NCI-H1105 (cell line): ENCODE measurements at regions not wholly inside any gene's neighbourhood (a gene's known extent, or its start where the extent isn't known, plus 50 kb on each side); places are given as distances from the start of the nearest gene placed in this dataset.

Source experiments
- DNase-seq: peaks from one replicate; lab custom pipeline; 2025; lab: John Stamatoyannopoulos, UW

GRCh38 chr4:74615411-74615810 is 170.5 kb downstream of the AREG start:
- DNase-seq = no peak

- no peak for DNase-seq
Observed at GRCh38 chr4:74618166-74618565, 173.2 kb downstream of the AREG start.

- DNase-seq = no peak
Observed at GRCh38 chr4:74618659-74619058, 173.7 kb downstream of the AREG start.

- no peak for DNase-seq
Observed at GRCh38 chr4:74619931-74620702, 174.2 kb downstream of the BTC start.

- no peak for DNase-seq
Observed at GRCh38 chr4:74621616-74622015, 172.7 kb downstream of the BTC start.

- peak; percentile 4 for DNase-seq
Observed at GRCh38 chr4:74623041-74623440, 171.3 kb downstream of the BTC start.

- no peak for DNase-seq
Observed at GRCh38 chr4:74624351-74625151, 169.8 kb downstream of the BTC start.

GRCh38 chr4:74625981-74626380 is 168.3 kb downstream of the BTC start:
- no peak for DNase-seq

GRCh38 chr4:74627093-74627492 is 167.2 kb downstream of the BTC start:
- no peak for DNase-seq

GRCh38 chr4:74627504-74627903 is 166.8 kb downstream of the BTC start:
- DNase-seq = no peak

GRCh38 chr4:74628852-74629620 is 165.3 kb downstream of the BTC start:
- DNase-seq = no peak

- DNase-seq = no peak
Observed at GRCh38 chr4:74630551-74630950, 163.8 kb downstream of the BTC start.

- DNase-seq = no peak
Observed at GRCh38 chr4:74631338-74631737, 163.0 kb downstream of the BTC start.

- DNase-seq = no peak
Observed at GRCh38 chr4:74631988-74632387, 162.3 kb downstream of the BTC start.

- no peak for DNase-seq
Observed at GRCh38 chr4:74632634-74633033, 161.7 kb downstream of the BTC start.

- DNase-seq = no peak
Observed at GRCh38 chr4:74635074-74635473, 159.2 kb downstream of the BTC start.

GRCh38 chr4:74635490-74636123 is 158.7 kb downstream of the BTC start:
- DNase-seq = no peak

- no peak for DNase-seq
Observed at GRCh38 chr4:74638001-74638400, 156.3 kb downstream of the BTC start.

- DNase-seq = no peak
Observed at GRCh38 chr4:74638689-74639088, 155.6 kb downstream of the BTC start.

GRCh38 chr4:74640111-74640903 is 154.0 kb downstream of the BTC start:
- DNase-seq = no peak

- DNase-seq = no peak
Observed at GRCh38 chr4:74642006-74642405, 152.3 kb downstream of the BTC start.
